ENCODE measurements at regions not wholly inside any gene's neighbourhood (a gene's known extent, or its start where the extent isn't known, plus 50 kb on each side); places are given as distances from the start of the nearest gene placed in this dataset.

GRCh38 chr21:27425574-27425973 lies 458.7 kb upstream of the ADAMTS5 start:
- no peak for TF ChIP-seq CTCF (IDR thresholded peaks at IDR 0.05)
- TF ChIP-seq POLR2A (IDR thresholded peaks at IDR 0.05) = no peak
